BLaER1 treated with 17β-estradiol and CSF1 and Interleukin-3, amounts not matched to agents 10 nM and 100 nM (cell line): ENCODE measurements at regions not wholly inside any gene's neighbourhood (a gene's known extent, or its start where the extent isn't known, plus 50 kb on each side); places are given as distances from the start of the nearest gene placed in this dataset.

Source experiments
- H3K27ac ChIP-seq, 11 experiments: shearing (Covaris generic); formaldehyde crosslinking; 2 replicates each; pipeline ENCODE4 v1.8.1; 2022
- H3K27me3 ChIP-seq, 11 experiments: shearing (Covaris generic); formaldehyde crosslinking; 2 replicates each; pipeline ENCODE4 v1.8.1; 2022
- H3K36me3 ChIP-seq, 11 experiments: shearing (Covaris generic); formaldehyde crosslinking; 2 replicates each; pipeline ENCODE4 v1.8.1; 2022
- H3K4me1 ChIP-seq, 10 experiments: shearing (Covaris generic); formaldehyde crosslinking; 2 replicates each; pipeline ENCODE4 v1.8.1; 2022
- H3K4me2 ChIP-seq, 11 experiments: shearing (Covaris generic); formaldehyde crosslinking; 2 replicates each; pipeline ENCODE4 v1.8.1; 2022
- H3K4me3 ChIP-seq, 10 experiments: shearing (Covaris generic); formaldehyde crosslinking; 2 replicates each; pipeline ENCODE4 v1.8.1; 2022
- H3K9ac ChIP-seq, 11 experiments: shearing (Covaris generic); formaldehyde crosslinking; 2 replicates each; pipeline ENCODE4 v1.8.1; 2022
- H3K9me3 ChIP-seq, 11 experiments: shearing (Covaris generic); formaldehyde crosslinking; replicated peaks in 1 of 11; 2 replicates each; pipeline ENCODE4 v1.8.1; 2022
- H4K20me1 ChIP-seq, 11 experiments: shearing (Covaris generic); formaldehyde crosslinking; 2 replicates each; pipeline ENCODE4 v1.8.1; 2022
- Cebpa-rat ChIP-seq, 11 experiments: shearing (Covaris generic); IDR thresholded peaks; 2 replicates each; pipeline ENCODE4 v1.8.1; 2022

DNA sequence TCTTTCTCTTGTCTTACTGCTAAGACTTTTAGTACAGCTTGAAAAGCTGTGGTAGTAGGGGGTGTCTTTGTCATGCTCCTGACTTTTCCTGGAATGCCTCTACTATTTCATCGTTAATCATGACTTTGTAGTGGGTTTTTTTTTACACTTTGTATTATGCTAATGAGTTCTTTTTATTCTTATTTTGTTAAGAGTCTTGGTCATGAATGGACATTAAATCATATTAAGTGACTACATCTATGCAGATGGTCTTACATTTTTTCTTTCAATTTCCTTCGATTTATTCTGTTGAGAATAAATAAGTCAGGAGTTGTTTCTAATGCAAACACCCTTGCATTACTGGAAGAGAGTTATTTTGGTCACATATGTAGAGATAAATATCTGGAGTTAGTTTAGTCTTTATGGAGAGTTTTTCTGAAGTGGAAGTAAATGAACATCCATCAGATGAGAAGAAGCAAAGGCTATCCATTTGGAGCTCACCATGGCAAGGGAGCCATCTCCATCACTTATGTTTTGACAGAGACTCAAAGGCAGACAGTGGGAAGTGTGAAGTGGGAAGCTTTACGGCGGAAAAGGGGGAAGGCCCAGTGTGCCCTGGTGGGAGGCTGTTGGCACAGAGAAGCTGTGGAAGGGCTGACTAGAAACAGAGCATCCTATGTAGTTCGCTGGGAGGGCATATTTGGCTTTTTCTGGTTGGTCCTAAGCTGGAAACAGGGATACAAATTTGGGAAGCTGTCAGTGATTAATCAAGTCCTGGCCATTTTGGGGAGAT, 73.1 kb upstream of the PRR23E start:
- Histone ChIP-seq H3K9me3 (peaks cover 0 to 17% (median 0%) of the 10 kb centered on the region in 11 experiments; a peak in 5 of 22 replicates), H3K9ac (no peak overlapping the region), H3K4me3 (no peak overlapping the region), H3K27me3 (no peaks in the 10 kb centered on the region), H4K20me1 (no peaks in the 10 kb centered on the region), H3K4me1 (no peaks in the 10 kb centered on the region), H3K36me3 (no peaks in the 10 kb centered on the region), H3K4me2 (no peak overlapping the region), H3K27ac (no peak overlapping the region)
- TF ChIP-seq Cebpa-rat (IDR thresholded peaks at IDR 0.05), result no peak

- no peaks in the 10 kb centered on the region for H3K27me3 ChIP-seq
- H3K9me3 ChIP-seq, result peaks cover 0 to 17% (median 0%) of the 10 kb centered on the region in 11 experiments; a peak in 5 of 22 replicates
- no peaks in the 10 kb centered on the region for H4K20me1 ChIP-seq
- no peak overlapping the region for H3K4me3 ChIP-seq
- H3K9ac ChIP-seq, result no peak overlapping the region
- H3K27ac ChIP-seq, result no peak overlapping the region
- H3K36me3 ChIP-seq, result no peaks in the 10 kb centered on the region
- H3K4me2 ChIP-seq, result no peak overlapping the region
- no peak for TF ChIP-seq Cebpa-rat (IDR thresholded peaks at IDR 0.05)
- no peaks in the 10 kb centered on the region for H3K4me1 ChIP-seq
Observed at GRCh38 chr3:127120851-127121647, 71.9 kb upstream of the PRR23E start.

DNA sequence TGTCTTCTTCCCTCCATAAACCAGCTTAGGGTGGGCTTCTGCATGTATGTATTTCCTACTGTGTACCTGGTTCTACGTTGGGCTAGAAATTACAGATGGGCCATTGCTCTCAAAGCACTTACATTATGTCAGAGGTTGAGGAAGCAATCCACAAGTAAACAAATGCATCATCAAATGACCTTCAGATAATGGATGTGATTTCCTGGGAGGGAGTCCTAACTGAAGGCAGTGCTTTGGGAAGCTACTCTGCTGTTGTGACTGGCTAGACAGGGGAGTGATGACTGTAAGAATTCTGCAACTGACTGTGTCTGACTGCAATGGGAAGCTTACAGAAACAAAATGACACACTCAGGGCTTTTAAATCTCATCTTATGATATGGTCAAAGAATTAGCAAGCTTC, 71.0 kb upstream of the PRR23E start:
- no peaks in the 10 kb centered on the region for H3K4me1 ChIP-seq
- peaks cover 0 to 17% (median 0%) of the 10 kb centered on the region in 11 experiments; a peak in 5 of 22 replicates for H3K9me3 ChIP-seq
- H3K9ac ChIP-seq, result no peak overlapping the region

DNA sequence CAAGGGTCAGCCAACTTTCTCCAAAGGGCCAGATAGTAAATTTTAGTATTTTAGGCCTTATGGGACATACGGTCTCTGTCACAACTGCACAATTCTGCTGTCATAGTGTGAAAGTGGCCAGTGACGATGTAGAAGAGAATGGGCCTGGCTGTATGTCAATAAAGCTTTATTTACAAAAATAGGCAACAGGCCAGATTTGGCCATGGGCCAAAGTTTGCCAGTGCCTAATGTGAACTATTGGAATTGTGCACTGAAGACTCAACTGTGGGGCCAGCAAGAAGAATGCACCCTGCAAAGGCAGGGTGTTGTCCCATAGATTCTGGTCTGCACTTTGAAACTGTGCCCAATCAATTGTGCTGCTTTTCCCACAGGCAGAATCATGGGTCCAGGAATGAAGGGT, 69.4 kb upstream of the PRR23E start:
- no peak overlapping the region for H3K9ac ChIP-seq
- no peaks in the 10 kb centered on the region for H3K36me3 ChIP-seq
- H3K4me2 ChIP-seq, result no peak overlapping the region
- H3K4me3 ChIP-seq, result no peak overlapping the region
- no peaks in the 10 kb centered on the region for H3K27me3 ChIP-seq
- H3K9me3 ChIP-seq, result 0 out of 22 replicates have a peak, but pooled peaks cover 0 to under 1% (median 0%) of the 10 kb centered on the region in 11 experiments
- no peaks in the 10 kb centered on the region for H4K20me1 ChIP-seq
- H3K27ac ChIP-seq, result no peak overlapping the region
- no peak for TF ChIP-seq Cebpa-rat (IDR thresholded peaks at IDR 0.05)
- no peaks in the 10 kb centered on the region for H3K4me1 ChIP-seq

More for the DNA sequence above, 71.0 kb upstream of the PRR23E start:
- no peak for TF ChIP-seq Cebpa-rat (IDR thresholded peaks at IDR 0.05)
- no peaks in the 10 kb centered on the region for H4K20me1 ChIP-seq
- no peak overlapping the region for H3K4me3 ChIP-seq
- no peak overlapping the region for H3K27ac ChIP-seq
- no peak overlapping the region for H3K4me2 ChIP-seq
- H3K36me3 ChIP-seq, result no peaks in the 10 kb centered on the region
- no peaks in the 10 kb centered on the region for H3K27me3 ChIP-seq

- Histone ChIP-seq H3K27me3 (no peaks in the 10 kb centered on the region), H3K4me2 (no peak overlapping the region), H3K27ac (no peak overlapping the region), H3K9me3 (no peaks in the 10 kb centered on the region), H3K9ac (no peak overlapping the region), H3K4me1 (no peaks in the 10 kb centered on the region), H3K36me3 (no peaks in the 10 kb centered on the region), H3K4me3 (no peak overlapping the region), H4K20me1 (no peaks in the 10 kb centered on the region)
- no peak for TF ChIP-seq Cebpa-rat (IDR thresholded peaks at IDR 0.05)
Observed at GRCh38 chr3:127124120-127124519, 68.8 kb upstream of the PRR23E start.

- H3K9me3 ChIP-seq, result no peaks in the 10 kb centered on the region
- no peaks in the 10 kb centered on the region for H3K36me3 ChIP-seq
- no peak overlapping the region for H3K27ac ChIP-seq
- H3K4me2 ChIP-seq, result no peak overlapping the region
- no peaks in the 10 kb centered on the region for H3K4me1 ChIP-seq
- no peak overlapping the region for H3K4me3 ChIP-seq
- no peak overlapping the region for H3K9ac ChIP-seq
- TF ChIP-seq Cebpa-rat (IDR thresholded peaks at IDR 0.05), result no peak
- H4K20me1 ChIP-seq, result peaks cover 0 to 16% (median 0%) of the 10 kb centered on the region in 11 experiments; a peak in 6 of 22 replicates
- H3K27me3 ChIP-seq, result peaks cover 7 to 23% (median 18%) of the 10 kb centered on the region in 11 experiments; a peak in 18 of 22 replicates
Observed at GRCh38 chr3:127131424-127132170, 61.3 kb upstream of the PRR23E start.

DNA sequence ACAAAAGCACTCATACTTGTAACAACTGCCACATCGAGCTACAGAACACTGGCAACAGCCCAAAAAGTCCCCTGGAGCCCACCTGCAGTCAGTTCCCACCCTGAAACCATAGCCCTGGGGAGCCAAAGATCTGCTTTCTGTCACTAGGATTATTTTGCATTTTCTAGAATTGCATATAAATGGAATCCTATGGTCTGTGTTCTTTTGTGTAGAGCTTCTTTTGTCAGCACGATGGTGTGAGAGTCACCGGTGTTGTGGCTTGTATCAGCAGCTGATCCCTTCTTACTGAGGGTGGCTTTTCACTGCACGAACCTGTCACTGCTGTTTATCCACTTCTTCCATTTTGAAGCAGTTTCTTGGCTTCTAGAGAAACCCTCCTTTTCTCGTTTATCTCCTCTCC, 60.1 kb upstream of the PRR23E start:
- H3K36me3 ChIP-seq, result no peaks in the 10 kb centered on the region
- no peak overlapping the region for H3K4me3 ChIP-seq
- no peaks in the 10 kb centered on the region for H3K4me1 ChIP-seq
- peaks cover 0 to 29% (median 0%) of the 10 kb centered on the region in 11 experiments; a peak in 6 of 22 replicates for H4K20me1 ChIP-seq
- H3K9me3 ChIP-seq, result no peaks in the 10 kb centered on the region
- no peak overlapping the region for H3K4me2 ChIP-seq
- H3K27ac ChIP-seq, result no peak overlapping the region
- H3K9ac ChIP-seq, result no peak overlapping the region
- H3K27me3 ChIP-seq, result peaks cover 7 to 24% (median 18%) of the 10 kb centered on the region in 11 experiments; a peak in 18 of 22 replicates
- TF ChIP-seq Cebpa-rat (IDR thresholded peaks at IDR 0.05), result no peak

GRCh38 chr3:127133971-127134370, 59.0 kb upstream of the PRR23E start:
- H3K27me3 ChIP-seq, result peaks cover 7 to 24% (median 18%) of the 10 kb centered on the region in 11 experiments; a peak in 18 of 22 replicates
- no peaks in the 10 kb centered on the region for H3K36me3 ChIP-seq
- no peak overlapping the region for H3K9ac ChIP-seq
- no peak overlapping the region for H3K4me3 ChIP-seq
- peaks cover 0 to 37% (median 0%) of the 10 kb centered on the region in 11 experiments; a peak in 6 of 22 replicates for H4K20me1 ChIP-seq
- no peaks in the 10 kb centered on the region for H3K9me3 ChIP-seq
- no peak overlapping the region for H3K4me2 ChIP-seq
- H3K4me1 ChIP-seq, result no peaks in the 10 kb centered on the region; a peak in 1 of 20 replicates
- H3K27ac ChIP-seq, result no peak overlapping the region
- TF ChIP-seq Cebpa-rat (IDR thresholded peaks at IDR 0.05), result no peak

GRCh38 chr3:127134466-127134865, 58.5 kb upstream of the PRR23E start:
- no peak overlapping the region for H3K27ac ChIP-seq
- no peak overlapping the region for H3K4me2 ChIP-seq
- H4K20me1 ChIP-seq, result peaks cover 0 to 37% (median 0%) of the 10 kb centered on the region in 11 experiments; a peak in 6 of 22 replicates
- H3K36me3 ChIP-seq, result no peaks in the 10 kb centered on the region
- no peaks in the 10 kb centered on the region for H3K9me3 ChIP-seq
- peaks cover 7 to 24% (median 18%) of the 10 kb centered on the region in 11 experiments; a peak in 18 of 22 replicates for H3K27me3 ChIP-seq
- no peak overlapping the region for H3K4me3 ChIP-seq
- no peak overlapping the region for H3K9ac ChIP-seq
- H3K4me1 ChIP-seq, result no peaks in the 10 kb centered on the region; a peak in 1 of 20 replicates
- TF ChIP-seq Cebpa-rat (IDR thresholded peaks at IDR 0.05), result no peak
